NCI-H2196 treated with DMSO at 0.1 percent for 48 hours (cell line): ENCODE measurements at regions not wholly inside any gene's neighbourhood (a gene's known extent, or its start where the extent isn't known, plus 50 kb on each side); places are given as distances from the start of the nearest gene placed in this dataset.

Experiments used
- DNase-seq: peaks from one replicate; lab custom pipeline; 2025; ENCODE audit not compliant: unreplicated experiment; lab: John Stamatoyannopoulos, UW

- DNase-seq = no peak
Observed at GRCh38 chr20:60466687-60467022, 508.4 kb downstream of the CDH26 start.

GRCh38 chr20:60467078-60467477 is 508.9 kb downstream of the CDH26 start:
- no peak for DNase-seq

GRCh38 chr20:60467771-60468170 is 509.5 kb downstream of the CDH26 start:
- DNase-seq = no peak

- DNase-seq = no peak
Observed at GRCh38 chr20:60469829-60470228, 511.6 kb downstream of the CDH26 start.

- no peak for DNase-seq
Observed at GRCh38 chr20:60470366-60470765, 512.1 kb downstream of the CDH26 start.

GRCh38 chr20:60473211-60473610 is 515.0 kb downstream of the CDH26 start:
- DNase-seq = no peak

GRCh38 chr20:60474385-60474910 is 516.2 kb downstream of the CDH26 start:
- DNase-seq = no peak

- no peak for DNase-seq
Observed at GRCh38 chr20:60476045-60476444, 517.8 kb downstream of the CDH26 start.

- no peak for DNase-seq
Observed at GRCh38 chr20:60477958-60478357, 519.7 kb downstream of the CDH26 start.

GRCh38 chr20:60478533-60478932 is 520.3 kb downstream of the CDH26 start:
- DNase-seq = no peak

GRCh38 chr20:60480950-60481742 is 522.9 kb downstream of the CDH26 start:
- no peak for DNase-seq

GRCh38 chr20:60481743-60482133 is 523.5 kb downstream of the CDH26 start:
- no peak for DNase-seq

GRCh38 chr20:60482221-60483008 is 524.2 kb downstream of the CDH26 start:
- DNase-seq = no peak

GRCh38 chr20:60483371-60483770 is 525.1 kb downstream of the CDH26 start:
- DNase-seq = no peak

GRCh38 chr20:60484316-60484715 is 526.1 kb downstream of the CDH26 start:
- no peak for DNase-seq

GRCh38 chr20:60485012-60485760 is 527.0 kb downstream of the CDH26 start:
- DNase-seq = no peak

GRCh38 chr20:60486315-60486714 is 528.1 kb downstream of the CDH26 start:
- no peak for DNase-seq

GRCh38 chr20:60486937-60487336 is 528.7 kb downstream of the CDH26 start:
- no peak for DNase-seq

- no peak for DNase-seq
Observed at GRCh38 chr20:60490217-60491050, 532.2 kb downstream of the CDH26 start.

- no peak for DNase-seq
Observed at GRCh38 chr20:60491051-60491581, 532.9 kb downstream of the CDH26 start.
